H1 (cell line): ENCODE measurements at regions not wholly inside any gene's neighbourhood (a gene's known extent, or its start where the extent isn't known, plus 50 kb on each side); places are given as distances from the start of the nearest gene placed in this dataset.

ENCODE experiments used
- CTCF ChIA-PET: fragments of 300-600 bp; sonication (Branson Sonifier 250); formaldehyde crosslinking; loops from one replicate; lab custom pipeline; 2021; ENCODE audit not compliant: partially characterized antibody; lab: Charles Lee
- POLR2A ChIA-PET: fragments of 300-600 bp; sonication (Branson Sonifier 250); formaldehyde crosslinking; loops from one replicate; lab custom pipeline; 2021; ENCODE audit warnings: inconsistent platforms; ENCODE audit not compliant: partially characterized antibody; lab: Charles Lee
- DNase-seq, 2 experiments: peaks; one replicate each; pipeline versions ENCODE4 v3.0.0 to v3.0.0-alpha.2; 2010 to 2022; ENCODE audit warnings: low spot score in 2 of 2, low read depth in 1 of 2, mixed read lengths in 1 of 2
- FAIRE-seq: peaks from 2 replicates; lab custom pipeline; 2011; peaks lifted over from hg19 to GRCh38; lab: Jason Lieb, UNC
- H2AFZ ChIP-seq: 2 replicates; pipeline ENCODE4 v1.8.1; 2012; ENCODE audit warnings: low read length, inconsistent platforms
- H2AK5ac ChIP-seq: 2 replicates; pipeline ENCODE4 v1.6.1; 2013; ENCODE audit warnings: low read depth, low read length
- H2BK120ac ChIP-seq: replicated peaks from 2 replicates; pipeline ENCODE3; 2013; ENCODE audit warnings: low read depth, low read length, inconsistent platforms
- H2BK12ac ChIP-seq: 2 replicates; pipeline ENCODE4 v1.6.1; 2013; ENCODE audit warnings: low read depth, low read length
- H2BK15ac ChIP-seq: 2 replicates; pipeline ENCODE4 v1.6.1; 2013; ENCODE audit warnings: low read length
- H2BK20ac ChIP-seq: 2 replicates; pipeline ENCODE4 v1.6.1; 2013; ENCODE audit warnings: low read length
- H2BK5ac ChIP-seq: 2 replicates; pipeline ENCODE4 v1.6.1; 2013; ENCODE audit warnings: low read depth, low read length
- H3K14ac ChIP-seq: 2 replicates; pipeline ENCODE4 v1.6.1; 2013; ENCODE audit warnings: inconsistent platforms; ENCODE audit not compliant: insufficient read length
- H3K18ac ChIP-seq: 2 replicates; pipeline ENCODE4 v1.6.1; 2013; ENCODE audit warnings: low read length; ENCODE audit errors: extremely low read depth
- H3K23ac ChIP-seq: 2 replicates; pipeline ENCODE4 v1.6.1; 2013; ENCODE audit warnings: inconsistent platforms; ENCODE audit not compliant: insufficient read length
- H3K23me2 ChIP-seq: 2 replicates; pipeline ENCODE4 v1.6.1; 2013; ENCODE audit warnings: low read depth, low read length
- H3K27ac ChIP-seq: 2 replicates; pipeline ENCODE4 v1.6.1; 2011; ENCODE audit warnings: low read depth, low read length, inconsistent platforms
- H3K27me3 ChIP-seq, 4 experiments: replicated peaks in 1 of 4; 1 replicate in 1 of 4; 2 replicates in 3 of 4; pipeline versions ENCODE4 v1.6.1 to v1.8.1; 2011 to 2013; ENCODE audit warnings: low read length in 3 of 4, mild to moderate bottlenecking in 3 of 4, inconsistent platforms in 2 of 4, mixed read lengths in 2 of 4, moderate library complexity in 1 of 4; ENCODE audit not compliant: control insufficient read depth in 3 of 4, insufficient read depth in 3 of 4; ENCODE audit errors: extremely low read depth in 1 of 4
- H3K36me3 ChIP-seq, 4 experiments: 2 replicates each; pipeline versions ENCODE4 v1.6.1 to v1.8.1; 2011 to 2013; ENCODE audit warnings: mild to moderate bottlenecking in 4 of 4, low read length in 3 of 4, moderate library complexity in 2 of 4, control low read depth in 1 of 4, inconsistent platforms in 1 of 4; ENCODE audit not compliant: insufficient read depth in 4 of 4, control insufficient read depth in 2 of 4
- H3K4ac ChIP-seq: replicated peaks from 2 replicates; pipeline ENCODE3; 2013; ENCODE audit warnings: low read length, low read depth, mixed read lengths, inconsistent platforms; ENCODE audit not compliant: insufficient read length
- H3K4me1 ChIP-seq, 4 experiments: replicated peaks in 1 of 4; 1 replicate in 1 of 4; 2 replicates in 3 of 4; pipeline versions ENCODE4 v1.6.1 to v1.8.1; 2011 to 2013; ENCODE audit warnings: low read length in 3 of 4, inconsistent platforms in 2 of 4, mixed read lengths in 1 of 4; ENCODE audit not compliant: insufficient read depth in 4 of 4, control insufficient read depth in 3 of 4
- H3K4me2 ChIP-seq, 2 experiments: 2 replicates each; pipeline versions ENCODE4 v1.6.1 to v1.8.1; 2011 to 2013; ENCODE audit warnings: low read depth in 2 of 2, low read length in 2 of 2, control low read depth in 1 of 2, inconsistent platforms in 1 of 2, mild to moderate bottlenecking in 1 of 2; ENCODE audit not compliant: insufficient read depth in 1 of 2
- H3K4me3 ChIP-seq, 4 experiments: fragments of 200-600, 300-600 bp in 1 of 4; sonication (generic), shearing (Covaris generic), sonication (Bioruptor Twin) in 1 of 4; 2 replicates each; pipeline versions ENCODE4 v1.5.1 to v1.8.1; 2011 to 2016; ENCODE audit warnings: low read length in 4 of 4, low read depth in 3 of 4, control low read depth in 2 of 4, inconsistent platforms in 2 of 4, mild to moderate bottlenecking in 2 of 4, mixed read lengths in 1 of 4, moderate library complexity in 1 of 4; ENCODE audit not compliant: insufficient read depth in 2 of 4; ENCODE audit errors: extremely low read depth in 1 of 4
- H3K56ac ChIP-seq: replicated peaks from 2 replicates; pipeline ENCODE3; 2013; ENCODE audit warnings: low read depth, mild to moderate bottlenecking, mixed read lengths, low read length, inconsistent platforms; ENCODE audit not compliant: insufficient read length
- H3K79me1 ChIP-seq: 2 replicates; pipeline ENCODE4 v1.6.1; 2013; ENCODE audit warnings: low read depth, low read length, control low read depth
- H3K79me2 ChIP-seq, 2 experiments: 2 replicates each; pipeline versions ENCODE4 v1.6.1 to v1.8.1; 2012 to 2013; ENCODE audit warnings: low read length in 2 of 2, mild to moderate bottlenecking in 2 of 2, inconsistent platforms in 1 of 2; ENCODE audit not compliant: insufficient read depth in 2 of 2, control insufficient read depth in 1 of 2
- H3K9ac ChIP-seq, 4 experiments: replicated peaks in 1 of 4; 1 replicate in 1 of 4; 2 replicates in 3 of 4; pipeline versions ENCODE4 v1.6.1 to v1.8.1; 2011 to 2013; ENCODE audit warnings: low read depth in 3 of 4, low read length in 3 of 4, control low read depth in 2 of 4, mild to moderate bottlenecking in 2 of 4, moderate library complexity in 2 of 4, inconsistent platforms in 1 of 4; ENCODE audit errors: extremely low read depth in 1 of 4
- H3K9me3 ChIP-seq, 2 experiments: 2 replicates each; pipeline versions ENCODE4 v1.6.1 to v1.8.1; 2012 to 2013; ENCODE audit warnings: mild to moderate bottlenecking in 2 of 2, moderate library complexity in 2 of 2, control low read depth in 1 of 2, inconsistent platforms in 1 of 2, low read depth in 1 of 2, low read length in 1 of 2, mixed read lengths in 1 of 2; ENCODE audit not compliant: insufficient read depth in 2 of 2
- H4K20me1 ChIP-seq, 2 experiments: replicated peaks in 1 of 2; 2 replicates each; pipeline versions ENCODE3 to v1.8.1; 2011 to 2013; ENCODE audit warnings: inconsistent platforms in 2 of 2, low read length in 2 of 2, mild to moderate bottlenecking in 1 of 2; ENCODE audit not compliant: insufficient read depth in 2 of 2, control insufficient read depth in 1 of 2
- H4K5ac ChIP-seq: 2 replicates; pipeline ENCODE4 v1.6.1; 2013; ENCODE audit warnings: low read length, low read depth, mixed read lengths, inconsistent platforms; ENCODE audit not compliant: insufficient read length
- H4K8ac ChIP-seq: 2 replicates; pipeline ENCODE4 v1.8.0; 2013; ENCODE audit warnings: mild to moderate bottlenecking, moderate library complexity, low read length, inconsistent platforms; ENCODE audit not compliant: insufficient read depth; ENCODE audit errors: extremely low read depth
- H4K91ac ChIP-seq: replicated peaks from 2 replicates; pipeline ENCODE3; 2013; ENCODE audit warnings: low read length, mixed read lengths, inconsistent platforms; ENCODE audit not compliant: insufficient read length
- ASH2L ChIP-seq: fragments of 200-600, 300-600 bp; sonication (generic); IDR thresholded peaks from one replicate; pipeline ENCODE4 v1.7.1; 2017; ENCODE audit warnings: low read length
- HDAC2 ChIP-seq, 2 experiments: fragments of 300-600 bp in 1 of 2; sonication (generic) in 1 of 2; IDR thresholded peaks; 2 replicates each; pipeline ENCODE4 v1.6.1; 2011 to 2012; ENCODE audit warnings: low read depth in 2 of 2, low read length in 2 of 2, mild to moderate bottlenecking in 2 of 2, moderate library complexity in 2 of 2, borderline replicate concordance in 1 of 2, inconsistent platforms in 1 of 2
- KDM4A ChIP-seq: IDR thresholded peaks from one replicate; pipeline ENCODE4 v1.7.1; 2012; ENCODE audit warnings: low read depth, mild to moderate bottlenecking, moderate library complexity, low read length, inconsistent platforms; ENCODE audit not compliant: severe bottlenecking
- SIX5 ChIP-seq: IDR thresholded peaks from 2 replicates; pipeline ENCODE4 v1.6.1; 2011; ENCODE audit warnings: mild to moderate bottlenecking, low read depth, low read length
- WGBS, 2 experiments: shearing (Covaris generic) in 1 of 2; methylation state at CpG; one replicate each; pipeline versions ENCODE4 v1.1.6 to v1.1.7; 2013 to 2015; ENCODE audit warnings: low lambda C conversion rate in 2 of 2, mixed read lengths in 2 of 2, inconsistent platforms in 1 of 2, low coverage in 1 of 2, missing lambda C conversion rate in 1 of 2; ENCODE audit not compliant: insufficient replicate concordance in 2 of 2, insufficient coverage in 1 of 2, insufficient read length in 1 of 2; ENCODE audit errors: extremely low coverage in 1 of 2, missing lambda C conversion rate in 1 of 2; 5-methylcytosine and 5-hydroxymethylcytosine counted together

- H4K8ac ChIP-seq: no peak overlapping the region
- no peaks in the 10 kb centered on the region for H3K79me1 ChIP-seq
- FAIRE-seq (no peak), DNase-seq (no peak)
- POLR2A ChIA-PET: interaction anchor here (1.3 kb wide), 1 partner anchor 10 kb away, joined by 3 read pairs; no protein-coding TSS in a partner anchor
- no peak overlapping the region for H4K91ac ChIP-seq
- no peak overlapping the region for H3K56ac ChIP-seq
- H2BK120ac ChIP-seq: no peak overlapping the region
- H3K27me3 ChIP-seq: 0 out of 7 replicates have a peak, but pooled peaks cover 0 to 1% (median 0%) of the 10 kb centered on the region in 4 experiments
- CTCF ChIA-PET: interaction anchor here (0.8 to 0.9 kb wide), 2 partner anchors 14 to 28 kb away, joined by 3 read pairs; no protein-coding TSS in a partner anchor
- no peak overlapping the region for H2BK15ac ChIP-seq
- no peak overlapping the region for H2BK20ac ChIP-seq
- no peak overlapping the region for H3K14ac ChIP-seq
- no peak overlapping the region for H3K4me2 ChIP-seq
- WGBS, 2 experiments: 83% methylated on average over 6 of the region's 6 CpGs; no CpG with 5 or more reads in 1 of the 2 experiments
- H2AFZ ChIP-seq: no peak overlapping the region
- no peaks in the 10 kb centered on the region for H3K9me3 ChIP-seq
- peaks cover 2 to 11% (median 10%) of the 10 kb centered on the region in 4 experiments; a peak in 6 of 7 replicates for H3K4me1 ChIP-seq
- H3K18ac ChIP-seq: no peak overlapping the region
- no peaks in the 10 kb centered on the region for H3K36me3 ChIP-seq
- H2BK12ac ChIP-seq: no peak overlapping the region
- H4K5ac ChIP-seq: no peak overlapping the region
- H2BK5ac ChIP-seq: no peak overlapping the region
- no peak overlapping the region for H3K4ac ChIP-seq
- H3K27ac ChIP-seq: no peak overlapping the region
- no peak overlapping the region for H2AK5ac ChIP-seq
- no peaks in the 10 kb centered on the region for H3K23me2 ChIP-seq
- H3K9ac ChIP-seq: no peak overlapping the region
- H4K20me1 ChIP-seq: no peaks in the 10 kb centered on the region
- H3K79me2 ChIP-seq: no peaks in the 10 kb centered on the region
- H3K23ac ChIP-seq: no peak overlapping the region
- no peak overlapping the region for H3K4me3 ChIP-seq
- TF ChIP-seq KDM4A: no peak
- TF ChIP-seq SIX5: no peak
- no peak for TF ChIP-seq HDAC2 (IDR thresholded peaks at IDR 0.05; ENCODE audit: borderline replicate concordance in 1 of 2, low read depth in 2 of 2, low read length in 2 of 2)
- TF ChIP-seq ASH2L: no peak
Measured at GRCh38 chr11:45052361-45052760, 94.1 kb upstream of the PRDM11 start.
